BLaER1 (cell line): ENCODE measurements at regions not wholly inside any gene's neighbourhood (a gene's known extent, or its start where the extent isn't known, plus 50 kb on each side); places are given as distances from the start of the nearest gene placed in this dataset.

ENCODE experiments used
- H3K27ac ChIP-seq: shearing (Covaris generic); formaldehyde crosslinking; 2 replicates; pipeline ENCODE4 v1.8.1; 2022
- H3K27me3 ChIP-seq: shearing (Covaris generic); formaldehyde crosslinking; 2 replicates; pipeline ENCODE4 v1.8.1; 2022
- H3K36me3 ChIP-seq: shearing (Covaris generic); formaldehyde crosslinking; 2 replicates; pipeline ENCODE4 v1.8.1; 2022
- H3K4me1 ChIP-seq: shearing (Covaris generic); formaldehyde crosslinking; 2 replicates; pipeline ENCODE4 v1.8.1; 2022
- H3K4me2 ChIP-seq: shearing (Covaris generic); formaldehyde crosslinking; 2 replicates; pipeline ENCODE4 v1.8.1; 2022
- H3K4me3 ChIP-seq: shearing (Covaris generic); formaldehyde crosslinking; 2 replicates; pipeline ENCODE4 v1.8.1; 2022
- H3K9ac ChIP-seq: shearing (Covaris generic); formaldehyde crosslinking; 2 replicates; pipeline ENCODE4 v1.8.1; 2022
- H3K9me3 ChIP-seq: shearing (Covaris generic); formaldehyde crosslinking; 2 replicates; pipeline ENCODE4 v1.8.1; 2022
- H4K20me1 ChIP-seq: shearing (Covaris generic); formaldehyde crosslinking; 2 replicates; pipeline ENCODE4 v1.8.1; 2022
- Cebpa-rat ChIP-seq: shearing (Covaris generic); IDR thresholded peaks from 2 replicates; pipeline ENCODE4 v1.8.1; 2022

- Histone ChIP-seq H3K27ac (no peak overlapping the region), H3K9me3 (no peaks in the 10 kb centered on the region), H3K9ac (no peak overlapping the region), H4K20me1 (no peaks in the 10 kb centered on the region), H3K4me1 (no peaks in the 10 kb centered on the region), H3K27me3 (no peaks in the 10 kb centered on the region), H3K4me2 (no peak overlapping the region), H3K4me3 (no peak overlapping the region), H3K36me3 (no peaks in the 10 kb centered on the region)
- no peak for TF ChIP-seq Cebpa-rat
These were observed 287.8 kb upstream of the N4BP1 start for GRCh38 chr16:48897698-48898205.

DNA sequence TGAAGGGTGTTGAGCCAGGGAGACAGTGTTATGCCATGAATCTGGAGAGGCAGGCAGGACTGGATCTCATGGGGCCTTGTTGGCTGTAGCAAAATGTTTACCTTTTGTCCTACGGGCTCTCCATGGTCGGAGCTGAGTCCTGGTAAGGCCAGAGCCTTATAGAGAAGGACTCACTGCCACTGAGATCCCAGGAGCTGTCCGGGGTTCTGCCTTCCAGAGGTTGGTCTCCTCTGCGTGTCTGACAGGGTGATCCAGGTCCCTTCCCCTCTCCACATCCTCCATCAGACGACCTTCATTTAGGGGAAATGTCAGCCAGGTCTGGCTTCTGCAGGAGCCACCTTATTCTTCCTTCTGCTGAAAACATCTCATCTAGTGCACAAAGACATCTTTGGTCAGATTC, 285.2 kb upstream of the N4BP1 start:
- Histone ChIP-seq H3K9ac (no peak overlapping the region), H3K4me3 (no peak overlapping the region), H3K27ac (no peak overlapping the region), H4K20me1 (no peaks in the 10 kb centered on the region), H3K9me3 (no peaks in the 10 kb centered on the region), H3K27me3 (no peaks in the 10 kb centered on the region), H3K36me3 (no peaks in the 10 kb centered on the region), H3K4me1 (no peaks in the 10 kb centered on the region), H3K4me2 (no peak overlapping the region)
- no peak for TF ChIP-seq Cebpa-rat

DNA sequence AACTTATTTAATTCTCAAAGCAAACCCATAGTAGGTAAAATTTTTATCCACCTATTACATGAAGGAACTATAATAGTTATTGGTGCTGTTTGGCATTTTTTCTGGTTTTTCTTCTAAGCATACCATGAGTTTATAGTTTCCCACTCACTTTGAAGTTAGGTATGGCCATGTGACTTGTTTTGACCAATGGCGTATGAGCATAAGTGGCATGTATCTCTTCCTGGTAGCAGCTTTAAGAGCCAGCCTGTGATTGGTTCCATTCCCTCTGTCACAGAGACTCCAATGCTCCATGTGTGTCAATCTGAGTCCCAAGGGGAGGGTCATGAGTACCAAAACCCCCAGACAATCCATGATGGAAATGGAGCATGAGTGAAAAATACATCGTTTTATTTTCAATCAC, 282.9 kb upstream of the N4BP1 start:
- no peak overlapping the region for H3K9ac ChIP-seq
- H3K27me3 ChIP-seq: no peaks in the 10 kb centered on the region
- H3K4me3 ChIP-seq: no peak overlapping the region
- H3K4me2 ChIP-seq: no peak overlapping the region
- no peaks in the 10 kb centered on the region for H3K36me3 ChIP-seq
- no peak for TF ChIP-seq Cebpa-rat
- H3K4me1 ChIP-seq: no peaks in the 10 kb centered on the region
- H3K27ac ChIP-seq: no peak overlapping the region
- H3K9me3 ChIP-seq: no peaks in the 10 kb centered on the region
- H4K20me1 ChIP-seq: no peaks in the 10 kb centered on the region

GRCh38 chr16:48887646-48888210, 277.7 kb upstream of the N4BP1 start:
- no peaks in the 10 kb centered on the region for H3K9me3 ChIP-seq
- H3K9ac ChIP-seq: no peak overlapping the region
- no peak overlapping the region for H3K27ac ChIP-seq
- no peak overlapping the region for H3K4me3 ChIP-seq
- no peaks in the 10 kb centered on the region for H3K36me3 ChIP-seq
- peaks cover 6% of the 10 kb centered on the region for H3K4me1 ChIP-seq
- H3K4me2 ChIP-seq: no peak overlapping the region
- no peaks in the 10 kb centered on the region for H4K20me1 ChIP-seq
- no peak for TF ChIP-seq Cebpa-rat
- H3K27me3 ChIP-seq: no peaks in the 10 kb centered on the region

DNA sequence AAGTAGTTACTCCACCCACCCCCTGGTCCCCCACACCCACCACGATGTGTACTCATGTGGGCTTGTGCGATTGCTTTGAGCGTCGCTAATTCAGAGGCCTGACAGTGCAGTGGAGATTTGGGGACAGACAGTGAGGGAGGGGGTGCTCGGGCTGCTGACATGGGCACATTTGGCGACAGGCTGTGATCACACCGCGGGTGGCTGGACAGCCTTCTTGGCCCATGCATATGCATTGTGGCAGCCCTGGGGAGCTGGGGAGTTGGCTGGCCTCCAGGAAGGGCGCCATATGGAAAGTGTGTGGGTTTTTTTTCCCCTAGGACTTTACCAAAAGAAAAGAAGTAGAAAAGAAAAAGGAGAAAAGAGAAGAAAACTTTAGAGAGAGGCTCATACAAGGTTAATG, 275.5 kb upstream of the N4BP1 start:
- no peaks in the 10 kb centered on the region for H3K9me3 ChIP-seq
- no peaks in the 10 kb centered on the region for H3K36me3 ChIP-seq
- H3K4me2 ChIP-seq: peak overlapping the region; percentile 37
- no peak overlapping the region for H3K4me3 ChIP-seq
- H3K27me3 ChIP-seq: no peaks in the 10 kb centered on the region
- no peak for TF ChIP-seq Cebpa-rat
- H3K9ac ChIP-seq: no peak overlapping the region
- H3K27ac ChIP-seq: no peak overlapping the region
- H3K4me1 ChIP-seq: peaks cover 6% of the 10 kb centered on the region
- H4K20me1 ChIP-seq: no peaks in the 10 kb centered on the region

DNA sequence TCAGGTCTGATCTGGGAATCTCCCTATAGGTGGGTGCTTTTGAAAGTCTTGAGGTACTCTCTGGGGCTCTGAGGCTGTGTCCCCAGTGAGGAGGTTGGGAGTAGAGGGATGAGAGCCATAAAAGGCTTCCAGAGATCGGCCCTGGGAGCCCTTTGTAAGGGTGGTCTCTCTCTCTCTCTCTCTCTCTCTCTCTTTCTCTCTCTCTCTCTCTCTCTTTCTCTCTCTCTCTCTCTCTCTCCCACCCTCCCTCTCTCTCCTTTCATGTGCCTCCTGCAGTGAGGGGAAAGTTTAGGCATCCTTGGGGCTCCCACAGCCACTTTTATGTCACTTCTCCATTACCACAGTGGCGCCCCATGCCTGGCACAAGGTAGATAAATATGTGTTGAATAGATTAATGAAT, 271.3 kb upstream of the N4BP1 start:
- TF ChIP-seq Cebpa-rat: no peak
- Histone ChIP-seq H3K4me2 (no peak overlapping the region), H3K27me3 (no peaks in the 10 kb centered on the region), H3K4me3 (no peak overlapping the region), H3K9me3 (no peaks in the 10 kb centered on the region), H4K20me1 (no peaks in the 10 kb centered on the region), H3K36me3 (no peaks in the 10 kb centered on the region), H3K27ac (no peak overlapping the region), H3K9ac (no peak overlapping the region), H3K4me1 (peaks cover 6% of the 10 kb centered on the region)

DNA sequence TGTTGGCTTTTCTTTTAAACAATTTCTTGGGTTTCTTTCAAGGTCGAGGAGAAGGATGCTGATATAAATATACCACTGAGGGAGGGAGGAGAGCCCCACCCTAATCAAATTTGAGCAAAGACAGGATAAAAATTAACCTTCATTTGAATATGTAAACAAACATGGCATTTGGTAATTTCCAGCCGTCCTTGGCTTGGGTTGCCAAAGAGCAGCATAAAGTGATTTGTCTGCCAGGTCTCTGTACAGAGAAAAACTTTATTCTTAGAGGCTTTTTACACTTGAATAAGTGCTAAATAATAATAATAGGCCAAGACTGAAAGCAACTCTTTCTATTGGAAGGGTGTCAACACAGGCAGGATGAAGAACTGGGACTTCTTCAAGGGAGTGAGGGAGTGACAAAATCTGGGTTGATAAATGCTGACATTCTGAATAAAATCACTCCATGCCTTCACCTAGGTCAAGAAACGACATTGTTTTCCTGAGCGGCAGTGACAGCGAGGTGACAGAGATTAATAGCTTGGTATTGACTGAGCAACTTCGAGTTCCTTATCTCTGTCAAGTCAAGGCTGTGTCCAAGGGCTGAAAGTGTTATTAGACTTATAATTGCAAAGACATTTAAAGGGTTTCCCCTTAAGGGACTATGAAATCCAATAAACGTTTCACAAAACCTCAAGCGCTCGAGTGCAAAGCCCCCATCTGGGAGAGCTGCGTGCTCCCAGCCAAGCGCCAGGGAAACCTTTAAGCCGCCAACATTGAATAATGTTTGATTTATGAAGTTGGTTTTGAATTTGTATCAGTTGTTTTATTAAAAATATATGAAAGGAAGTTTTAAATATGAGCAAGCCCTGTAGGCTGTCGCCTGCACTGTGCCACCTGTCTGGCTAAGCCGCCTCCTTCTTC, 269.5 kb upstream of the N4BP1 start:
- H4K20me1 ChIP-seq: no peaks in the 10 kb centered on the region
- H3K27ac ChIP-seq: no peak overlapping the region
- no peaks in the 10 kb centered on the region for H3K27me3 ChIP-seq
- H3K36me3 ChIP-seq: no peaks in the 10 kb centered on the region
- no peaks in the 10 kb centered on the region for H3K9me3 ChIP-seq
- H3K9ac ChIP-seq: no peak overlapping the region
- H3K4me1 ChIP-seq: no peaks in the 10 kb centered on the region
- no peak overlapping the region for H3K4me2 ChIP-seq
- TF ChIP-seq Cebpa-rat: no peak
- H3K4me3 ChIP-seq: no peak overlapping the region

GRCh38 chr16:48877946-48878345, 268.0 kb upstream of the N4BP1 start:
- no peaks in the 10 kb centered on the region for H3K9me3 ChIP-seq
- H3K27ac ChIP-seq: no peak overlapping the region
- no peak for TF ChIP-seq Cebpa-rat

DNA sequence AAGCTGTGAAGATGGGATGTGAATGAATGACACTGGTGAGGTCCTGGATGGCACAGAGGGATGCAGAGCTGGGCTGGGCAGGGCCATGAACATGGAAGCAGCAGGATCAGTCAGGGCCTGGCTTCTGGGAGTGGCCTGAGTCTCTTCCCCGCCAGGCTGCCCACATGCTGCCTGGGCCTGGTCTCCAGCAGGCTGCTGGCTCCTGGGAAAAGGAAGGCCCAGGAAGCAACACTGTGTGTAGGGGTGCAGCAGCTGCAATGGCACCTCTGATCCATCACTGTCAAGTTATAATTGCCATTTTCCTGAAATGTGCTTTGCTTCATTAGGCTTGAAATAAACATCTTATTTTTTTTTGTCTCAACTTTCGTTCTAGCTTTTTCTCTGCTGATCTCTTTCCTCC, 260.2 kb upstream of the N4BP1 start:
- Histone ChIP-seq H3K27me3 (no peaks in the 10 kb centered on the region), H3K4me3 (no peak overlapping the region), H3K9me3 (no peaks in the 10 kb centered on the region), H3K4me1 (no peaks in the 10 kb centered on the region), H4K20me1 (no peaks in the 10 kb centered on the region), H3K27ac (no peak overlapping the region), H3K4me2 (no peak overlapping the region), H3K36me3 (no peaks in the 10 kb centered on the region), H3K9ac (no peak overlapping the region)
- no peak for TF ChIP-seq Cebpa-rat

More at GRCh38 chr16:48877946-48878345, 268.0 kb upstream of the N4BP1 start:
- H4K20me1 ChIP-seq: no peaks in the 10 kb centered on the region
- H3K27me3 ChIP-seq: no peaks in the 10 kb centered on the region
- no peak overlapping the region for H3K4me2 ChIP-seq
- H3K9ac ChIP-seq: no peak overlapping the region
- no peaks in the 10 kb centered on the region for H3K36me3 ChIP-seq
- no peak overlapping the region for H3K4me3 ChIP-seq
- no peaks in the 10 kb centered on the region for H3K4me1 ChIP-seq

DNA sequence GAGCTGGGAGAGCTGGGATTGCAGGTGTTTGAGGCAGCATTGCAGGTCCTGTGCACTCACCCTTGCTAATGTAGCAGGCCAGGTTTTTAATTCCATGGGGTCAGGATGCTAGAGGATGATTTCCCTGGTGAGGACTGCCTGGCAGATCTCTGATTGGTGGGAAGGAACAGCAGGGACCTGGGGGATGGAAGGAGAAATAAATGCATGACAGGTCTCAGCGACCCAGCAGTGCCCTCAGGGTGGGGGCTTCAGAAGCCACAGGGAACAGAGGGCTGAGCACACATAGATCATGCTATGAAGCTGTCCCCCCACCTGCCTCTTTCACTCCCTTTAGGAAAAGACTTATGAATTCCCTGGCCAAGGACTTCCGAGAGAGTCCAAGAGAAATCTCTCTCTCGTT, 255.5 kb upstream of the N4BP1 start:
- no peaks in the 10 kb centered on the region for H4K20me1 ChIP-seq
- H3K4me1 ChIP-seq: no peaks in the 10 kb centered on the region
- no peak overlapping the region for H3K27ac ChIP-seq
- no peak overlapping the region for H3K9ac ChIP-seq
- no peak for TF ChIP-seq Cebpa-rat
- H3K4me3 ChIP-seq: no peak overlapping the region
- H3K4me2 ChIP-seq: no peak overlapping the region
- no peaks in the 10 kb centered on the region for H3K36me3 ChIP-seq
- no peaks in the 10 kb centered on the region for H3K27me3 ChIP-seq
- H3K9me3 ChIP-seq: no peaks in the 10 kb centered on the region
